Esophagus squamous epithelium (tissue), 5 donors: ENCODE measurements at regions not wholly inside any gene's neighbourhood (a gene's known extent, or its start where the extent isn't known, plus 50 kb on each side); places are given as distances from the start of the nearest gene placed in this dataset.
"Not testable (repeated sequence)": the region's sequence is repeated elsewhere in the genome, so short reads cannot be mapped to it uniquely, and the experiment has no call there.

Source experiments
- DNase-seq: peaks from one replicate; lab custom pipeline; 2025; lab: John Stamatoyannopoulos, UW
- H3K27ac ChIP-seq, 4 donors: fragments of 200-600 bp; sonication (generic); one replicate each; pipeline ENCODE4 v1.5.1; 2016 to 2019; ENCODE audit warnings: mild to moderate bottlenecking in 1 of 4
- H3K27me3 ChIP-seq, 4 donors: fragments of 200-600 bp; sonication (generic); 1 replicate in 3 of 4; 2 replicates in 1 of 4; pipeline versions ENCODE4 v1.5.1 to v1.6.0; 2017 to 2021; ENCODE audit warnings: antibody characterized with exemption in 1 of 4
- H3K36me3 ChIP-seq, 3 donors: fragments of 200-600 bp; sonication (generic); one replicate each; pipeline ENCODE4 v1.5.1; 2016 to 2019
- H3K4me1 ChIP-seq, 3 donors: fragments of 200-600 bp; sonication (generic); one replicate each; pipeline ENCODE4 v1.5.1; 2017 to 2019
- H3K4me3 ChIP-seq, 4 donors: fragments of 200-600 bp; sonication (generic); 1 replicate in 3 of 4; 2 replicates in 1 of 4; pipeline ENCODE4 v1.5.1; 2016 to 2019; ENCODE audit warnings: mild to moderate bottlenecking in 2 of 4, moderate library complexity in 1 of 4
- H3K9me3 ChIP-seq, 3 donors: fragments of 200-600 bp; sonication (generic); one replicate each; pipeline ENCODE4 v1.5.1; 2016 to 2019
- CTCF ChIP-seq, 6 experiments: fragments of 450-650 bp in 4 of 6; fragments of 200-600 bp in 2 of 6; sonication (generic) in 2 of 6; IDR thresholded peaks; one replicate each; pipeline ENCODE4 v1.5.1; 2016 to 2019; ENCODE audit warnings: antibody characterized with exemption in 6 of 6, mild to moderate bottlenecking in 4 of 6, moderate library complexity in 4 of 6
- POLR2A ChIP-seq, 4 donors: fragments of 450-650 bp; IDR thresholded peaks; one replicate each; pipeline ENCODE4 v1.6.1; 2017; ENCODE audit warnings: antibody characterized with exemption in 4 of 4, mild to moderate bottlenecking in 4 of 4, moderate library complexity in 3 of 4
- WGBS, 2 donors: methylation state at CpG; one replicate each; pipeline ENCODE4 v1.1.5; 2018; 5-methylcytosine and 5-hydroxymethylcytosine counted together
- intact Hi-C: fragments of 100-400 bp; cut with DNase I; formaldehyde crosslinking; loops from one replicate; pipeline ENCODE4 v1.15.0; 2022
- donor health status: DM: yes; HTN: yes; CAD: no.

GRCh38 chr13:112270951-112271350 is 105.2 kb upstream of the SPACA7 start:
- 32 to 72% methylated on average over 2 of the region's 2 CpGs for WGBS, 2 donors
- no peaks in the 10 kb centered on the region for H3K36me3 ChIP-seq
- H3K9me3 ChIP-seq = no peaks in the 10 kb centered on the region
- intact Hi-C loops = no loop called here
- H3K27me3 ChIP-seq = peaks cover 0 to 15% (median 0%) of the 10 kb centered on the region in 4 donors
- H3K27ac ChIP-seq = no peak overlapping the region
- no peak overlapping the region for H3K4me3 ChIP-seq
- no peak for DNase-seq
- H3K4me1 ChIP-seq = no peaks in the 10 kb centered on the region
- no peak for TF ChIP-seq CTCF (IDR thresholded peaks at IDR 0.05)
- TF ChIP-seq POLR2A (IDR thresholded peaks at IDR 0.05) = no peak

GRCh38 chr13:112286733-112287132 is 89.4 kb upstream of the SPACA7 start:
- DNase-seq, H3K36me3 ChIP-seq: not testable (repeated sequence)

GRCh38 chr13:112320303-112320702 is 55.9 kb upstream of the SPACA7 start:
- H3K4me1 ChIP-seq = no peaks in the 10 kb centered on the region
- DNase-seq = no peak
- H3K27ac ChIP-seq = no peak overlapping the region
- H3K9me3 ChIP-seq = no peaks in the 10 kb centered on the region
- H3K27me3 ChIP-seq = peaks cover 0 to 3% (median 0%) of the 10 kb centered on the region in 4 donors
- H3K36me3 ChIP-seq = no peaks in the 10 kb centered on the region
- no peak overlapping the region for H3K4me3 ChIP-seq
- intact Hi-C loops = no loop called here
- no peak for TF ChIP-seq POLR2A (IDR thresholded peaks at IDR 0.05)
- TF ChIP-seq CTCF (IDR thresholded peaks at IDR 0.05) = no peak
- 89 to 90% methylated on average over 7 of the region's 7 CpGs for WGBS, 2 donors

More at GRCh38 chr13:112286733-112287132, 89.4 kb upstream of the SPACA7 start:
- H3K4me1 ChIP-seq, H3K27ac ChIP-seq, H3K27me3 ChIP-seq, intact Hi-C loops, H3K4me3 ChIP-seq, H3K9me3 ChIP-seq: not testable (repeated sequence)

- 87 to 95% methylated on average over 6 to 11 of the region's 12 CpGs for WGBS, 2 donors
- intact Hi-C loops = no loop called here
- no peak overlapping the region for H3K4me3 ChIP-seq
These were observed 53.6 kb upstream of the SPACA7 start for GRCh38 chr13:112322557-112322956.

GRCh38 chr13:112324116-112324515 is 52.0 kb upstream of the SPACA7 start:
- Histone ChIP-seq H3K4me3 (no peak overlapping the region), H3K27ac (no peak overlapping the region), H3K27me3 (peaks cover 0 to 22% (median 0%) of the 10 kb centered on the region in 4 donors), H3K36me3 (no peaks in the 10 kb centered on the region), H3K4me1 (no peaks in the 10 kb centered on the region), H3K9me3 (no peaks in the 10 kb centered on the region)
- WGBS, 2 donors = 43 to 68% methylated on average over 11 to 16 of the region's 16 CpGs
- TF ChIP-seq CTCF (IDR thresholded peaks at IDR 0.05) = no peak
- no peak for TF ChIP-seq POLR2A (IDR thresholded peaks at IDR 0.05)
- intact Hi-C loops = no loop called here
- DNase-seq = no peak

More at GRCh38 chr13:112322557-112322956, 53.6 kb upstream of the SPACA7 start:
- DNase-seq = no peak
- no peak for TF ChIP-seq CTCF (IDR thresholded peaks at IDR 0.05)
- TF ChIP-seq POLR2A (IDR thresholded peaks at IDR 0.05) = no peak
- no peaks in the 10 kb centered on the region for H3K36me3 ChIP-seq
- no peaks in the 10 kb centered on the region for H3K9me3 ChIP-seq
- H3K27me3 ChIP-seq = peaks cover 0 to 15% (median 0%) of the 10 kb centered on the region in 4 donors
- no peak overlapping the region for H3K27ac ChIP-seq
- no peaks in the 10 kb centered on the region for H3K4me1 ChIP-seq
